ENCODE measurements at regions not wholly inside any gene's neighbourhood (a gene's known extent, or its start where the extent isn't known, plus 50 kb on each side); places are given as distances from the start of the nearest gene placed in this dataset.

- TF ChIP-seq CTCF (IDR thresholded peaks at IDR 0.05) (no peak), POLR2A (IDR thresholded peaks at IDR 0.05) (no peak)
Measured at GRCh38 chr10:128612631-128613030, 486.4 kb upstream of the MKI67 start.
